ENCODE measurements at regions not wholly inside any gene's neighbourhood (a gene's known extent, or its start where the extent isn't known, plus 50 kb on each side); places are given as distances from the start of the nearest gene placed in this dataset.

- Mint-ChIP-seq H3K4me3 (no peak overlapping the region), H3K27me3 (peaks cover 2% of the 10 kb centered on the region), H3K27ac (no peak overlapping the region), H3K4me1 (no peaks in the 10 kb centered on the region), H3K36me3 (no peaks in the 10 kb centered on the region), H3K9me3 (peaks cover 2% of the 10 kb centered on the region)
- DNase-seq, result no peak
- POLR2A ChIA-PET, result no interaction called here
- ATAC-seq (ENCODE audit: low read depth), result no peak
Measured at GRCh38 chr1:5564578-5565257, 427.5 kb downstream of the NPHP4 start.

- no peaks in the 10 kb centered on the region for H3K36me3 Mint-ChIP-seq
- peaks cover 2% of the 10 kb centered on the region for H3K27me3 Mint-ChIP-seq
- H3K4me3 Mint-ChIP-seq, result no peak overlapping the region
- ATAC-seq (ENCODE audit: low read depth), result no peak
- DNase-seq, result no peak
- peaks cover 2% of the 10 kb centered on the region for H3K9me3 Mint-ChIP-seq
- POLR2A ChIA-PET, result no interaction called here
- H3K27ac Mint-ChIP-seq, result no peak overlapping the region
- no peaks in the 10 kb centered on the region for H3K4me1 Mint-ChIP-seq
Measured at GRCh38 chr1:5563861-5564577, 428.2 kb downstream of the NPHP4 start.

- no peak for DNase-seq
- peaks cover 5% of the 10 kb centered on the region for H3K9me3 Mint-ChIP-seq
- ATAC-seq (ENCODE audit: low read depth), result no peak
- peaks cover 2% of the 10 kb centered on the region for H3K27me3 Mint-ChIP-seq
- no peaks in the 10 kb centered on the region for H3K36me3 Mint-ChIP-seq
- POLR2A ChIA-PET, result no interaction called here
- H3K4me3 Mint-ChIP-seq, result no peak overlapping the region
- H3K4me1 Mint-ChIP-seq, result no peaks in the 10 kb centered on the region
- no peak overlapping the region for H3K27ac Mint-ChIP-seq
Measured at GRCh38 chr1:5562769-5563168, 429.5 kb downstream of the NPHP4 start.

GRCh38 chr1:5562331-5562730 lies 429.9 kb downstream of the NPHP4 start:
- no peak overlapping the region for H3K4me3 Mint-ChIP-seq
- POLR2A ChIA-PET, result no interaction called here
- no peaks in the 10 kb centered on the region for H3K36me3 Mint-ChIP-seq
- H3K27me3 Mint-ChIP-seq, result peaks cover 2% of the 10 kb centered on the region
- no peak for ATAC-seq (ENCODE audit: low read depth)
- H3K27ac Mint-ChIP-seq, result no peak overlapping the region
- H3K4me1 Mint-ChIP-seq, result no peaks in the 10 kb centered on the region
- H3K9me3 Mint-ChIP-seq, result peaks cover 5% of the 10 kb centered on the region
- no peak for DNase-seq

- Mint-ChIP-seq H3K9me3 (peaks cover 6% of the 10 kb centered on the region), H3K36me3 (no peaks in the 10 kb centered on the region)
- POLR2A ChIA-PET, result no interaction called here
Measured at GRCh38 chr1:5559078-5559477, 433.1 kb downstream of the NPHP4 start.

GRCh38 chr1:5555853-5556252 lies 436.4 kb downstream of the NPHP4 start:
- Mint-ChIP-seq H3K36me3 (no peaks in the 10 kb centered on the region), H3K27me3 (peaks cover 2% of the 10 kb centered on the region), H3K4me1 (no peaks in the 10 kb centered on the region), H3K4me3 (no peak overlapping the region), H3K27ac (no peak overlapping the region), H3K9me3 (peaks cover 6% of the 10 kb centered on the region)
- POLR2A ChIA-PET, result no interaction called here
- ATAC-seq (ENCODE audit: low read depth) (no peak), DNase-seq (no peak)

More at GRCh38 chr1:5559078-5559477, 433.1 kb downstream of the NPHP4 start:
- Mint-ChIP-seq H3K27me3 (peaks cover 3% of the 10 kb centered on the region), H3K4me3 (no peak overlapping the region), H3K27ac (no peak overlapping the region), H3K4me1 (no peaks in the 10 kb centered on the region)
- no peak for ATAC-seq (ENCODE audit: low read depth)
- no peak for DNase-seq

GRCh38 chr1:5554784-5555183 lies 437.4 kb downstream of the NPHP4 start:
- no peak overlapping the region for H3K27ac Mint-ChIP-seq
- no peak for ATAC-seq (ENCODE audit: low read depth)

GRCh38 chr1:5554111-5554510 lies 438.1 kb downstream of the NPHP4 start:
- POLR2A ChIA-PET, result no interaction called here
- H3K9me3 Mint-ChIP-seq, result peaks cover 5% of the 10 kb centered on the region
- ATAC-seq (ENCODE audit: low read depth), result no peak
- H3K4me3 Mint-ChIP-seq, result no peak overlapping the region
- no peaks in the 10 kb centered on the region for H3K36me3 Mint-ChIP-seq
- H3K27ac Mint-ChIP-seq, result no peak overlapping the region
- DNase-seq, result no peak
- peaks cover 2% of the 10 kb centered on the region for H3K27me3 Mint-ChIP-seq
- no peaks in the 10 kb centered on the region for H3K4me1 Mint-ChIP-seq

More at GRCh38 chr1:5554784-5555183, 437.4 kb downstream of the NPHP4 start:
- Mint-ChIP-seq H3K27me3 (peaks cover 2% of the 10 kb centered on the region), H3K4me3 (no peak overlapping the region), H3K36me3 (no peaks in the 10 kb centered on the region), H3K9me3 (peaks cover 5% of the 10 kb centered on the region), H3K4me1 (no peaks in the 10 kb centered on the region)
- DNase-seq, result no peak
- POLR2A ChIA-PET, result no interaction called here

- Mint-ChIP-seq H3K4me3 (no peak overlapping the region), H3K36me3 (no peaks in the 10 kb centered on the region), H3K27ac (no peak overlapping the region), H3K9me3 (peaks cover 2% of the 10 kb centered on the region), H3K27me3 (peaks cover 2% of the 10 kb centered on the region), H3K4me1 (no peaks in the 10 kb centered on the region)
- POLR2A ChIA-PET, result no interaction called here
- DNase-seq (no peak), ATAC-seq (ENCODE audit: low read depth) (no peak)
Measured at GRCh38 chr1:5552787-5553484, 439.3 kb downstream of the NPHP4 start.

- H3K36me3 Mint-ChIP-seq, result no peaks in the 10 kb centered on the region
- peaks cover 2% of the 10 kb centered on the region for H3K9me3 Mint-ChIP-seq
- H3K27ac Mint-ChIP-seq, result no peak overlapping the region
- no peaks in the 10 kb centered on the region for H3K4me1 Mint-ChIP-seq
- DNase-seq, result no peak
- H3K27me3 Mint-ChIP-seq, result peaks cover 2% of the 10 kb centered on the region
- POLR2A ChIA-PET, result no interaction called here
- ATAC-seq (ENCODE audit: low read depth), result no peak
- no peak overlapping the region for H3K4me3 Mint-ChIP-seq
Measured at GRCh38 chr1:5551274-5551975, 440.8 kb downstream of the NPHP4 start.

GRCh38 chr1:5548266-5548665 lies 444.0 kb downstream of the NPHP4 start:
- DNase-seq (no peak), ATAC-seq (ENCODE audit: low read depth) (no peak)
- Mint-ChIP-seq H3K9me3 (no peaks in the 10 kb centered on the region), H3K27ac (no peak overlapping the region), H3K36me3 (no peaks in the 10 kb centered on the region), H3K27me3 (peaks cover 12% of the 10 kb centered on the region), H3K4me3 (no peak overlapping the region), H3K4me1 (no peaks in the 10 kb centered on the region)
- POLR2A ChIA-PET, result no interaction called here

GRCh38 chr1:5543235-5543634 lies 449.0 kb downstream of the NPHP4 start:
- H3K27me3 Mint-ChIP-seq, result peaks cover 26% of the 10 kb centered on the region
- no peak overlapping the region for H3K4me3 Mint-ChIP-seq
- no peaks in the 10 kb centered on the region for H3K4me1 Mint-ChIP-seq
- POLR2A ChIA-PET, result no interaction called here
- H3K27ac Mint-ChIP-seq, result no peak overlapping the region
- H3K9me3 Mint-ChIP-seq, result no peaks in the 10 kb centered on the region
- H3K36me3 Mint-ChIP-seq, result no peaks in the 10 kb centered on the region
- DNase-seq (no peak), ATAC-seq (ENCODE audit: low read depth) (no peak)

GRCh38 chr1:5532811-5533210 lies 459.4 kb downstream of the NPHP4 start:
- H3K27me3 Mint-ChIP-seq, result peaks cover 2% of the 10 kb centered on the region
- H3K9me3 Mint-ChIP-seq, result no peaks in the 10 kb centered on the region
- H3K4me1 Mint-ChIP-seq, result no peaks in the 10 kb centered on the region
- POLR2A ChIA-PET, result no interaction called here
- H3K36me3 Mint-ChIP-seq, result no peaks in the 10 kb centered on the region
- no peak for DNase-seq
- ATAC-seq (ENCODE audit: low read depth), result no peak
- H3K4me3 Mint-ChIP-seq, result no peak overlapping the region
- no peak overlapping the region for H3K27ac Mint-ChIP-seq
